H1 (cell line): ENCODE measurements at regions not wholly inside any gene's neighbourhood (a gene's known extent, or its start where the extent isn't known, plus 50 kb on each side); places are given as distances from the start of the nearest gene placed in this dataset.

Source experiments
- CTCF ChIA-PET: fragments of 300-600 bp; sonication (Branson Sonifier 250); formaldehyde crosslinking; loops from one replicate; lab custom pipeline; 2021; ENCODE audit not compliant: partially characterized antibody; lab: Charles Lee
- POLR2A ChIA-PET: fragments of 300-600 bp; sonication (Branson Sonifier 250); formaldehyde crosslinking; loops from one replicate; lab custom pipeline; 2021; ENCODE audit warnings: inconsistent platforms; ENCODE audit not compliant: partially characterized antibody; lab: Charles Lee
- DNase-seq, 2 experiments: peaks; one replicate each; pipeline versions ENCODE4 v3.0.0 to v3.0.0-alpha.2; 2010 to 2022; ENCODE audit warnings: low spot score in 2 of 2, low read depth in 1 of 2, mixed read lengths in 1 of 2
- FAIRE-seq: peaks from 2 replicates; lab custom pipeline; 2011; peaks lifted over from hg19 to GRCh38; lab: Jason Lieb, UNC
- H2AFZ ChIP-seq: 2 replicates; pipeline ENCODE4 v1.8.1; 2012; ENCODE audit warnings: low read length, inconsistent platforms
- H2AK5ac ChIP-seq: 2 replicates; pipeline ENCODE4 v1.6.1; 2013; ENCODE audit warnings: low read depth, low read length
- H2BK120ac ChIP-seq: replicated peaks from 2 replicates; pipeline ENCODE3; 2013; ENCODE audit warnings: low read depth, low read length, inconsistent platforms
- H2BK12ac ChIP-seq: 2 replicates; pipeline ENCODE4 v1.6.1; 2013; ENCODE audit warnings: low read depth, low read length
- H2BK15ac ChIP-seq: 2 replicates; pipeline ENCODE4 v1.6.1; 2013; ENCODE audit warnings: low read length
- H2BK20ac ChIP-seq: 2 replicates; pipeline ENCODE4 v1.6.1; 2013; ENCODE audit warnings: low read length
- H2BK5ac ChIP-seq: 2 replicates; pipeline ENCODE4 v1.6.1; 2013; ENCODE audit warnings: low read depth, low read length
- H3K14ac ChIP-seq: 2 replicates; pipeline ENCODE4 v1.6.1; 2013; ENCODE audit warnings: inconsistent platforms; ENCODE audit not compliant: insufficient read length
- H3K18ac ChIP-seq: 2 replicates; pipeline ENCODE4 v1.6.1; 2013; ENCODE audit warnings: low read length; ENCODE audit errors: extremely low read depth
- H3K23ac ChIP-seq: 2 replicates; pipeline ENCODE4 v1.6.1; 2013; ENCODE audit warnings: inconsistent platforms; ENCODE audit not compliant: insufficient read length
- H3K23me2 ChIP-seq: 2 replicates; pipeline ENCODE4 v1.6.1; 2013; ENCODE audit warnings: low read depth, low read length
- H3K27ac ChIP-seq: 2 replicates; pipeline ENCODE4 v1.6.1; 2011; ENCODE audit warnings: low read depth, low read length, inconsistent platforms
- H3K27me3 ChIP-seq, 4 experiments: replicated peaks in 1 of 4; 1 replicate in 1 of 4; 2 replicates in 3 of 4; pipeline versions ENCODE4 v1.6.1 to v1.8.1; 2011 to 2013; ENCODE audit warnings: low read length in 3 of 4, mild to moderate bottlenecking in 3 of 4, inconsistent platforms in 2 of 4, mixed read lengths in 2 of 4, moderate library complexity in 1 of 4; ENCODE audit not compliant: control insufficient read depth in 3 of 4, insufficient read depth in 3 of 4; ENCODE audit errors: extremely low read depth in 1 of 4
- H3K36me3 ChIP-seq, 4 experiments: 2 replicates each; pipeline versions ENCODE4 v1.6.1 to v1.8.1; 2011 to 2013; ENCODE audit warnings: mild to moderate bottlenecking in 4 of 4, low read length in 3 of 4, moderate library complexity in 2 of 4, control low read depth in 1 of 4, inconsistent platforms in 1 of 4; ENCODE audit not compliant: insufficient read depth in 4 of 4, control insufficient read depth in 2 of 4
- H3K4ac ChIP-seq: replicated peaks from 2 replicates; pipeline ENCODE3; 2013; ENCODE audit warnings: low read length, low read depth, mixed read lengths, inconsistent platforms; ENCODE audit not compliant: insufficient read length
- H3K4me1 ChIP-seq, 4 experiments: replicated peaks in 1 of 4; 1 replicate in 1 of 4; 2 replicates in 3 of 4; pipeline versions ENCODE4 v1.6.1 to v1.8.1; 2011 to 2013; ENCODE audit warnings: low read length in 3 of 4, inconsistent platforms in 2 of 4, mixed read lengths in 1 of 4; ENCODE audit not compliant: insufficient read depth in 4 of 4, control insufficient read depth in 3 of 4
- H3K4me2 ChIP-seq, 2 experiments: 2 replicates each; pipeline versions ENCODE4 v1.6.1 to v1.8.1; 2011 to 2013; ENCODE audit warnings: low read depth in 2 of 2, low read length in 2 of 2, control low read depth in 1 of 2, inconsistent platforms in 1 of 2, mild to moderate bottlenecking in 1 of 2; ENCODE audit not compliant: insufficient read depth in 1 of 2
- H3K4me3 ChIP-seq, 4 experiments: fragments of 200-600, 300-600 bp in 1 of 4; sonication (generic), shearing (Covaris generic), sonication (Bioruptor Twin) in 1 of 4; 2 replicates each; pipeline versions ENCODE4 v1.5.1 to v1.8.1; 2011 to 2016; ENCODE audit warnings: low read length in 4 of 4, low read depth in 3 of 4, control low read depth in 2 of 4, inconsistent platforms in 2 of 4, mild to moderate bottlenecking in 2 of 4, mixed read lengths in 1 of 4, moderate library complexity in 1 of 4; ENCODE audit not compliant: insufficient read depth in 2 of 4; ENCODE audit errors: extremely low read depth in 1 of 4
- H3K56ac ChIP-seq: replicated peaks from 2 replicates; pipeline ENCODE3; 2013; ENCODE audit warnings: low read depth, mild to moderate bottlenecking, mixed read lengths, low read length, inconsistent platforms; ENCODE audit not compliant: insufficient read length
- H3K79me1 ChIP-seq: 2 replicates; pipeline ENCODE4 v1.6.1; 2013; ENCODE audit warnings: low read depth, low read length, control low read depth
- H3K79me2 ChIP-seq, 2 experiments: 2 replicates each; pipeline versions ENCODE4 v1.6.1 to v1.8.1; 2012 to 2013; ENCODE audit warnings: low read length in 2 of 2, mild to moderate bottlenecking in 2 of 2, inconsistent platforms in 1 of 2; ENCODE audit not compliant: insufficient read depth in 2 of 2, control insufficient read depth in 1 of 2
- H3K9ac ChIP-seq, 4 experiments: replicated peaks in 1 of 4; 1 replicate in 1 of 4; 2 replicates in 3 of 4; pipeline versions ENCODE4 v1.6.1 to v1.8.1; 2011 to 2013; ENCODE audit warnings: low read depth in 3 of 4, low read length in 3 of 4, control low read depth in 2 of 4, mild to moderate bottlenecking in 2 of 4, moderate library complexity in 2 of 4, inconsistent platforms in 1 of 4; ENCODE audit errors: extremely low read depth in 1 of 4
- H3K9me3 ChIP-seq, 2 experiments: 2 replicates each; pipeline versions ENCODE4 v1.6.1 to v1.8.1; 2012 to 2013; ENCODE audit warnings: mild to moderate bottlenecking in 2 of 2, moderate library complexity in 2 of 2, control low read depth in 1 of 2, inconsistent platforms in 1 of 2, low read depth in 1 of 2, low read length in 1 of 2, mixed read lengths in 1 of 2; ENCODE audit not compliant: insufficient read depth in 2 of 2
- H4K20me1 ChIP-seq, 2 experiments: replicated peaks in 1 of 2; 2 replicates each; pipeline versions ENCODE3 to v1.8.1; 2011 to 2013; ENCODE audit warnings: inconsistent platforms in 2 of 2, low read length in 2 of 2, mild to moderate bottlenecking in 1 of 2; ENCODE audit not compliant: insufficient read depth in 2 of 2, control insufficient read depth in 1 of 2
- H4K5ac ChIP-seq: 2 replicates; pipeline ENCODE4 v1.6.1; 2013; ENCODE audit warnings: low read length, low read depth, mixed read lengths, inconsistent platforms; ENCODE audit not compliant: insufficient read length
- H4K8ac ChIP-seq: 2 replicates; pipeline ENCODE4 v1.8.0; 2013; ENCODE audit warnings: mild to moderate bottlenecking, moderate library complexity, low read length, inconsistent platforms; ENCODE audit not compliant: insufficient read depth; ENCODE audit errors: extremely low read depth
- H4K91ac ChIP-seq: replicated peaks from 2 replicates; pipeline ENCODE3; 2013; ENCODE audit warnings: low read length, mixed read lengths, inconsistent platforms; ENCODE audit not compliant: insufficient read length
- EGR1 ChIP-seq: IDR thresholded peaks from 2 replicates; pipeline ENCODE4 v1.6.1; 2011; ENCODE audit warnings: low read depth, low read length, borderline replicate concordance
- HDAC2 ChIP-seq, 2 experiments: fragments of 300-600 bp in 1 of 2; sonication (generic) in 1 of 2; IDR thresholded peaks; 2 replicates each; pipeline ENCODE4 v1.6.1; 2011 to 2012; ENCODE audit warnings: low read depth in 2 of 2, low read length in 2 of 2, mild to moderate bottlenecking in 2 of 2, moderate library complexity in 2 of 2, borderline replicate concordance in 1 of 2, inconsistent platforms in 1 of 2
- HDAC6 ChIP-seq: IDR thresholded peaks from one replicate; pipeline ENCODE4 v1.7.1; 2012; ENCODE audit warnings: low read depth, mild to moderate bottlenecking, inconsistent platforms, low read length, moderate library complexity
- JUN ChIP-seq: IDR thresholded peaks from 2 replicates; pipeline ENCODE4 v1.6.1; 2011; ENCODE audit warnings: low read depth, mild to moderate bottlenecking, improper control_type of control experiment, low read length
- JUND ChIP-seq: IDR thresholded peaks from 2 replicates; pipeline ENCODE4 v1.6.1; 2011; ENCODE audit warnings: mild to moderate bottlenecking, improper control_type of control experiment, low read length
- POLR2AphosphoS5 ChIP-seq: IDR thresholded peaks from 2 replicates; pipeline ENCODE4 v1.6.1; 2011; ENCODE audit warnings: low read depth, low read length
- SP1 ChIP-seq: IDR thresholded peaks from 2 replicates; pipeline ENCODE4 v1.6.1; 2011; ENCODE audit warnings: low read depth, low read length
- TCF12 ChIP-seq: IDR thresholded peaks from 2 replicates; pipeline ENCODE4 v1.6.1; 2011; ENCODE audit warnings: low read depth, mild to moderate bottlenecking, low read length
- WGBS, 2 experiments: shearing (Covaris generic) in 1 of 2; methylation state at CpG; one replicate each; pipeline versions ENCODE4 v1.1.6 to v1.1.7; 2013 to 2015; ENCODE audit warnings: low lambda C conversion rate in 2 of 2, mixed read lengths in 2 of 2, inconsistent platforms in 1 of 2, low coverage in 1 of 2, missing lambda C conversion rate in 1 of 2; ENCODE audit not compliant: insufficient replicate concordance in 2 of 2, insufficient coverage in 1 of 2, insufficient read length in 1 of 2; ENCODE audit errors: extremely low coverage in 1 of 2, missing lambda C conversion rate in 1 of 2; 5-methylcytosine and 5-hydroxymethylcytosine counted together
- TF ChIP-seq, protein P1 (sequence below): IDR thresholded peaks from 2 replicates; pipeline ENCODE4 v1.6.1; 2012; ENCODE audit warnings: inconsistent platforms

DNA sequence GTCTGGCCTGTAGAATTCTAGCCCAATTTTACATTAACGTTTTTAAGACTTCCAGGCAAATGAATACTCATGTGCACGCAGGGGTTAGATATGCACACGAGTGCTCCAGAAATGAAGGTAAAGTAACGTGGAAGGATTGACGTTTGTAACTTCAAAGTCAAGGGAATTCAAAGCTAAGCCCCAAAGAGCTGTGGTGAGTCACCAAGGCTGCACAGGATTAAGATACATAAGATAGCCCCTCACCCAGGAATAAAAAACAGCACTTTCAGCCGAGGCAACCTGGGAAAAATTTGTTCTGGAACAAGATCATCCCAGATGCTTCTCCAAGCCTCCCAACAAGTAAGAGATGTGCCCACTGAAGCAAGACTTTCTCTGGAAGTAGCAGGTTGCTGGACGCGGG, 259.6 kb upstream of the PLXNA2 start:
- CTCF ChIA-PET: interaction anchor here (0.8 kb wide), 1 partner anchor 36 kb away, joined by 4 read pairs; no protein-coding TSS in a partner anchor
- POLR2A ChIA-PET: no interaction called here
- WGBS, 2 experiments: 82% methylated on average over 8 of the region's 8 CpGs; no CpG with 5 or more reads in 1 of the 2 experiments

More for the DNA sequence above, 259.6 kb upstream of the PLXNA2 start:
- no peak overlapping the region for H3K9ac ChIP-seq
- H3K4me1 ChIP-seq: no peaks in the 10 kb centered on the region
- no peak overlapping the region for H4K91ac ChIP-seq
- no peaks in the 10 kb centered on the region for H3K79me1 ChIP-seq
- no peak overlapping the region for H3K27ac ChIP-seq
- no peak overlapping the region for H3K4me3 ChIP-seq
- H2BK12ac ChIP-seq: no peak overlapping the region
- DNase-seq: no peak
- H3K4me2 ChIP-seq: no peak overlapping the region
- H2BK20ac ChIP-seq: no peak overlapping the region
- no peak overlapping the region for H3K56ac ChIP-seq
- no peak overlapping the region for H3K14ac ChIP-seq
- no peaks in the 10 kb centered on the region for H4K20me1 ChIP-seq
- no peak overlapping the region for H2BK5ac ChIP-seq
- TF ChIP-seq JUND (no peak), EGR1 (no peak), HDAC6 (no peak), HDAC2 (IDR thresholded peaks at IDR 0.05; ENCODE audit: borderline replicate concordance in 1 of 2, low read depth in 2 of 2, low read length in 2 of 2) (no peak), SP1 (no peak), POLR2AphosphoS5 (no peak), JUN (no peak), TCF12 (no peak)
- TF ChIP-seq, protein P1, sequence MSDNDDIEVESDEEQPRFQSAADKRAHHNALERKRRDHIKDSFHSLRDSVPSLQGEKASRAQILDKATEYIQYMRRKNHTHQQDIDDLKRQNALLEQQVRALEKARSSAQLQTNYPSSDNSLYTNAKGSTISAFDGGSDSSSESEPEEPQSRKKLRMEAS: no peak
- no peak for FAIRE-seq
- H3K23me2 ChIP-seq: no peaks in the 10 kb centered on the region
- no peak overlapping the region for H2BK15ac ChIP-seq
- no peak overlapping the region for H2BK120ac ChIP-seq
- no peak overlapping the region for H4K5ac ChIP-seq
- no peak overlapping the region for H3K23ac ChIP-seq
- no peak overlapping the region for H2AK5ac ChIP-seq
- no peaks in the 10 kb centered on the region for H3K27me3 ChIP-seq
- no peak overlapping the region for H3K18ac ChIP-seq
- H3K4ac ChIP-seq: no peak overlapping the region
- H3K36me3 ChIP-seq: no peaks in the 10 kb centered on the region
- H3K9me3 ChIP-seq: no peaks in the 10 kb centered on the region
- H2AFZ ChIP-seq: no peak overlapping the region
- no peaks in the 10 kb centered on the region for H3K79me2 ChIP-seq
- no peak overlapping the region for H4K8ac ChIP-seq
